PC-9 (cell line): ENCODE measurements at regions not wholly inside any gene's neighbourhood (a gene's known extent, or its start where the extent isn't known, plus 50 kb on each side); places are given as distances from the start of the nearest gene placed in this dataset.

ENCODE experiments used
- CTCF ChIP-seq: fragments of 200-600 bp; sonication (generic); conservative IDR thresholded peaks from 2 replicates; pipeline ENCODE4 v1.6.1; 2017; ENCODE audit warnings: mixed run types, antibody characterized with exemption, mild to moderate bottlenecking, moderate library complexity
- EZH2 ChIP-seq: fragments of 200-600 bp; sonication (generic); IDR thresholded peaks from 2 replicates; pipeline ENCODE4 v1.8.0; 2017; ENCODE audit warnings: antibody characterized with exemption, low read depth

- TF ChIP-seq CTCF (no peak), EZH2 (no peak)
These were observed 459.5 kb upstream of the KLF12 start for GRCh38 chr13:74593688-74594087.
